Tibial artery (tissue), 4 donors: ENCODE measurements at regions not wholly inside any gene's neighbourhood (a gene's known extent, or its start where the extent isn't known, plus 50 kb on each side); places are given as distances from the start of the nearest gene placed in this dataset.
"Not testable (repeated sequence)": the region's sequence is repeated elsewhere in the genome, so short reads cannot be mapped to it uniquely, and the experiment has no call there.

Experiments used
- DNase-seq, 2 donors: peaks; one replicate each; pipeline ENCODE4 v3.0.0-alpha.2; 2019
- H3K27ac ChIP-seq, 2 donors: fragments of 200-600 bp; sonication (generic) in 1 of 2; 1 replicate in 1 of 2; 2 replicates in 1 of 2; pipeline ENCODE4 v1.5.1; 2018 to 2019; ENCODE audit warnings: mild to moderate bottlenecking in 1 of 2
- H3K27me3 ChIP-seq, 2 donors: fragments of 200-600 bp; sonication (generic) in 1 of 2; one replicate each; pipeline versions ENCODE4 v1.5.1 to v1.6.0; 2016 to 2019
- H3K36me3 ChIP-seq, 3 donors: fragments of 200-600 bp; sonication (generic) in 2 of 3; one replicate each; pipeline ENCODE4 v1.5.1; 2016 to 2019; ENCODE audit warnings: mild to moderate bottlenecking in 2 of 3
- H3K4me1 ChIP-seq, 4 donors: fragments of 200-600 bp; sonication (generic) in 2 of 4; 1 replicate in 3 of 4; 2 replicates in 1 of 4; pipeline ENCODE4 v1.5.1; 2016 to 2019
- H3K4me3 ChIP-seq, 2 donors: fragments of 200-600 bp; sonication (generic) in 1 of 2; 1 replicate in 1 of 2; 2 replicates in 1 of 2; pipeline ENCODE4 v1.5.1; 2018 to 2019; ENCODE audit warnings: mild to moderate bottlenecking in 2 of 2
- H3K9me3 ChIP-seq, 3 donors: fragments of 200-600 bp; sonication (generic) in 1 of 3; one replicate each; pipeline ENCODE4 v1.5.1; 2016 to 2019
- intact Hi-C: fragments of 100-400 bp; cut with DNase I; formaldehyde crosslinking; loops from one replicate; pipeline ENCODE4 v1.15.0; 2023; ENCODE audit warnings: low total_unique reads
- TF ChIP-seq, protein P1 (sequence below), 2 experiments: fragments of 200-600 bp in 1 of 2; fragments of 450-650 bp in 1 of 2; IDR thresholded peaks; one replicate each; pipeline ENCODE4 v1.5.1; 2017 to 2019; ENCODE audit warnings: antibody characterized with exemption in 2 of 2, mild to moderate bottlenecking in 1 of 2, moderate library complexity in 1 of 2

DNA sequence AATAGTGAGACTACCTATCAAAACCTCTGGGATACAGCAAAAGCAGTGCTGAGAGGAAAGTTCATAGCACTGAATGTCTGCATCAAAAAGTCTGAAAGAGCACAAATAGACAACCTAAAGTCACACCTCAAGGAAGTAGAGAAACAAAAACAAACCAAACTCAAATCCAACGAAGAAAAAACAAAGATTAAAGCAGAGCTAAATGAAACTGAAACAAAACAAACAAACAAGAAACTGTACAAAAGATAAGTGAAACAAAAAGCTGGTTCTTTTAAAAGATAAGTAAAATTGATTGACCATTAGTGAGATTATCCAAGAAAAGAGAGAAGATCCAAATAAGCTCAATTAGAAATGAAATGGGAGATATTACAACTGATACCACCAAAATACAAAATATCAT lies 378.3 kb upstream of the NDST4 start:
- Histone ChIP-seq H3K9me3 (peaks cover 0 to 8% (median 0%) of the 10 kb centered on the region in 3 donors), H3K27ac (no peak overlapping the region), H3K4me1 (no peaks in the 10 kb centered on the region), H3K27me3 (no peaks in the 10 kb centered on the region), H3K36me3 (no peaks in the 10 kb centered on the region), H3K4me3 (no peak overlapping the region)
- TF ChIP-seq, protein P1, sequence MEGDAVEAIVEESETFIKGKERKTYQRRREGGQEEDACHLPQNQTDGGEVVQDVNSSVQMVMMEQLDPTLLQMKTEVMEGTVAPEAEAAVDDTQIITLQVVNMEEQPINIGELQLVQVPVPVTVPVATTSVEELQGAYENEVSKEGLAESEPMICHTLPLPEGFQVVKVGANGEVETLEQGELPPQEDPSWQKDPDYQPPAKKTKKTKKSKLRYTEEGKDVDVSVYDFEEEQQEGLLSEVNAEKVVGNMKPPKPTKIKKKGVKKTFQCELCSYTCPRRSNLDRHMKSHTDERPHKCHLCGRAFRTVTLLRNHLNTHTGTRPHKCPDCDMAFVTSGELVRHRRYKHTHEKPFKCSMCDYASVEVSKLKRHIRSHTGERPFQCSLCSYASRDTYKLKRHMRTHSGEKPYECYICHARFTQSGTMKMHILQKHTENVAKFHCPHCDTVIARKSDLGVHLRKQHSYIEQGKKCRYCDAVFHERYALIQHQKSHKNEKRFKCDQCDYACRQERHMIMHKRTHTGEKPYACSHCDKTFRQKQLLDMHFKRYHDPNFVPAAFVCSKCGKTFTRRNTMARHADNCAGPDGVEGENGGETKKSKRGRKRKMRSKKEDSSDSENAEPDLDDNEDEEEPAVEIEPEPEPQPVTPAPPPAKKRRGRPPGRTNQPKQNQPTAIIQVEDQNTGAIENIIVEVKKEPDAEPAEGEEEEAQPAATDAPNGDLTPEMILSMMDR (IDR thresholded peaks at IDR 0.05), result no peak
- DNase-seq, result no peak
- intact Hi-C loops, result no loop called here

DNA sequence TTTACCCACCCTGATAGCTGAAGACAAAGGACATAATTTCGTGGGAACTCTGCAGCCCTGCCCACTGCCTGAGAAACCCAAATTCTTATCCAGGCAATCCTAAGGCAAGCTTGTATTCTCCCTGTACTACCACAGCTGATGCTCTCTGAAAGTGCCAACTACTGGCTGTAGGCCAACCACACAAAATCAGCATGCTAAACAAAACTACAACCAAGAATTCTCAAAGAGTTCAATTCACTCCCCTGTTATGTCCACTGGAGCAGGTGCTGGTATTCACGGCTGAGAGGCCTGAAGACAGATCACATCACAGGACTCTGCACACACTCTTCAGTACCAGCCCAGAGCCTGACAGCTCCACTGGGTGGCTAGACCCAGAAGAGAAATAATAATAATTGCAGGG lies 375.9 kb upstream of the NDST4 start:
- Histone ChIP-seq H3K4me3 (no peak overlapping the region), H3K36me3 (no peaks in the 10 kb centered on the region), H3K9me3 (peaks cover 0 to under 1% (median 0%) of the 10 kb centered on the region in 3 donors), H3K4me1 (no peaks in the 10 kb centered on the region), H3K27ac (no peak overlapping the region), H3K27me3 (no peaks in the 10 kb centered on the region)
- intact Hi-C loops, result no loop called here
- TF ChIP-seq, protein P1 (IDR thresholded peaks at IDR 0.05), result no peak
- no peak for DNase-seq

DNA sequence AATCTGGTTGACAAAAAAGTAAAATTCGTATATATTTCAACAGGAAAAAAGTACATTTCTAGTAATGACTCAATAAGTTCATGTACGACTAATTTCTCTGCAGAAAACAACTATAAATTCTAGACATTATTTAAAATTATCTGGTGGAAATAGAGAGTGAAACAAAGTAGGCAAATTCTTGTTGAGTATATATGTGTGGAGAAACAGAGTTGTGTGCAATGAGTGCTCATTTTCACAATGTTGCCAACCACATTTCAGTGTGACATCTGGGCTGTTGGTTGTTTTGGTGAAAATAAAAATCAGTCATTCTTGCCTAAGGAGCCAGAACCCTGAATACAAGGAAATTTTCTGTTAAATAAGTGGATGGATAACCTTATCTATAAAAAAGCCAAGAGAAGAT lies 372.0 kb upstream of the NDST4 start:
- Histone ChIP-seq H3K4me3 (no peak overlapping the region), H3K4me1 (no peaks in the 10 kb centered on the region), H3K36me3 (no peaks in the 10 kb centered on the region), H3K27ac (no peak overlapping the region), H3K9me3 (no peaks in the 10 kb centered on the region), H3K27me3 (no peaks in the 10 kb centered on the region)
- TF ChIP-seq, protein P1 (IDR thresholded peaks at IDR 0.05), result no peak
- no peak for DNase-seq
- intact Hi-C loops, result no loop called here

DNA sequence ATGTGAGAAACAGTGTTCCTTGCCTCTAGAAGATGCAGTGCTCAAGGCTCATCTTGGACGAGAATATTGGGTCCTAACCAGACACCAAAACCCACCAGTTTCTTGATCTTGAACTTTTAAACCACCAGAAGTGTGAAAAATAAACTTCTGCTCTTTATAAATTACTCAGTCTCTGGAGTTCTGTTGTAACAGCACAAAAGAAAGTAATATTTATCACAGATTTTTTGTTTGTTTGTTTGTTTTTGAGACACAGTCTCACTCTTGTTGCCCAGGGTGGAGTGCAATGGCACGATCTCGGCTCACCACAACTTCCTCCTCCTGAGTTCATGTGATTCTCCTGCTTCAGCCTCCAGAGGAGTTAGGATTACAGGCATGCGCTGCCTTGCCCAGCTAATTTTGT lies 371.1 kb upstream of the NDST4 start:
- no peaks in the 10 kb centered on the region for H3K27me3 ChIP-seq
- H3K9me3 ChIP-seq, result no peaks in the 10 kb centered on the region
- no peak overlapping the region for H3K4me3 ChIP-seq
- H3K4me1 ChIP-seq, result no peaks in the 10 kb centered on the region
- no peaks in the 10 kb centered on the region for H3K36me3 ChIP-seq
- intact Hi-C loops, result no loop called here
- no peak overlapping the region for H3K27ac ChIP-seq
- no peak for DNase-seq
- TF ChIP-seq, protein P1 (IDR thresholded peaks at IDR 0.05), result no peak

DNA sequence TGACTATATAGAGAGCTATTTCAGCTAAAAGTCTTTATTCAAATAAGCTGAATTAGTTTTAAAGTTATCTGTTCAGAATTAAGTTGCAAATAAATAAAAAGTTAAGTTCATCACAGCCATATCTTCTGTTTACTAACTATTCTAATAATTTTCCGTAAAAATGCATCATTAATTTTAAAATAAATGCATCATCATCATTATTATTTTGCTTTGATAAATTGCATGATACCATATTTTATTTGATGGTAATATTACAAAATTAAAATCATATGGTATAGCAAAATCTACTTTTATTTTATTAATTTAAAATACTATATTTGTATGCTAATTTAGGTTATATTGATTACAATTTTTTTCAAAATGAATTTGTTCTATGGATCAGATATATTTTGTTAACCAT lies 357.3 kb upstream of the NDST4 start:
- DNase-seq, result no peak
- Histone ChIP-seq H3K36me3 (no peaks in the 10 kb centered on the region), H3K4me3 (no peak overlapping the region), H3K9me3 (no peaks in the 10 kb centered on the region), H3K4me1 (no peaks in the 10 kb centered on the region), H3K27ac (no peak overlapping the region), H3K27me3 (no peaks in the 10 kb centered on the region)
- TF ChIP-seq, protein P1 (IDR thresholded peaks at IDR 0.05), result no peak
- intact Hi-C loops, result no loop called here

DNA sequence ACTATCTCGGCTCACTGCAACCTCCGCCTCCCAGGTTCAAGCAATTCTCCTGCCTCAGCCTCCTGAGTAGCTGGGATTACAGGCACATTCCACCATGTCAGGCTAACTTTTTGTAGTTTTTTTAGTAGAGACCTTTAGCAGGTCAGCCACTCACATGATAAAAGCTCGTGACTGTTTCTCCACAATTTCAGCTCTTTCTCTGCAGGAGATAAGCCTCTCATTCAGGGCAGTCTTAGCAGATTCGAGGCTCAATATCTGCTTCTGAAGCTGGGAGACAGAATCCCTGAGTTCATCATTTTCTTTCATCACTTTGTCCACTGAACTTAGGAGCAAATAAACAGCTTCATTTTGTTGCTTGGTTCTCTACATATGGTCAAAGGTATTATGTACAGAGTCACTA lies 345.9 kb upstream of the NDST4 start:
- H3K4me3 ChIP-seq, H3K9me3 ChIP-seq, DNase-seq, H3K4me1 ChIP-seq, intact Hi-C loops, H3K27me3 ChIP-seq, H3K27ac ChIP-seq, H3K36me3 ChIP-seq: not testable (repeated sequence)
